ENCODE measurements at regions not wholly inside any gene's neighbourhood (a gene's known extent, or its start where the extent isn't known, plus 50 kb on each side); places are given as distances from the start of the nearest gene placed in this dataset.

DNA sequence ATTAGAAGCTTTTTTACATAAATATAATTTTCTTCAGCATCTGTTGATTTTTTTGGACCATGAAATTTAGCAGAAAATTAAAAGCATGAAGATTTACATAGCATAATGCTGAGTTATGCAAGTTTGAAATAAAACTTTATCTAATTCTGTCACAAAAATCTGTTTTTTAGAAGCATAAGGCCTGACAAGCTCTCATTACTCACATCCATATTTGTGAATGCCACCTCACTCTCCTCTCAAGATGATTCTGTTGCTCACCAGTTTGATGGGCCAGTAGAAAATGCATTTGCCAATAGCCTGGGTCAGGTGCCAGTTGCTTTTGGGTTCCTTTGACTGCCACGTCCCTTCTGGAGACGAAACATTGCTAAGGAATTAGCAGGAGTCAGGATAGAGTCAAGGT is 181.5 kb upstream of the ATP2B1 start:
- TF ChIP-seq, protein P1, sequence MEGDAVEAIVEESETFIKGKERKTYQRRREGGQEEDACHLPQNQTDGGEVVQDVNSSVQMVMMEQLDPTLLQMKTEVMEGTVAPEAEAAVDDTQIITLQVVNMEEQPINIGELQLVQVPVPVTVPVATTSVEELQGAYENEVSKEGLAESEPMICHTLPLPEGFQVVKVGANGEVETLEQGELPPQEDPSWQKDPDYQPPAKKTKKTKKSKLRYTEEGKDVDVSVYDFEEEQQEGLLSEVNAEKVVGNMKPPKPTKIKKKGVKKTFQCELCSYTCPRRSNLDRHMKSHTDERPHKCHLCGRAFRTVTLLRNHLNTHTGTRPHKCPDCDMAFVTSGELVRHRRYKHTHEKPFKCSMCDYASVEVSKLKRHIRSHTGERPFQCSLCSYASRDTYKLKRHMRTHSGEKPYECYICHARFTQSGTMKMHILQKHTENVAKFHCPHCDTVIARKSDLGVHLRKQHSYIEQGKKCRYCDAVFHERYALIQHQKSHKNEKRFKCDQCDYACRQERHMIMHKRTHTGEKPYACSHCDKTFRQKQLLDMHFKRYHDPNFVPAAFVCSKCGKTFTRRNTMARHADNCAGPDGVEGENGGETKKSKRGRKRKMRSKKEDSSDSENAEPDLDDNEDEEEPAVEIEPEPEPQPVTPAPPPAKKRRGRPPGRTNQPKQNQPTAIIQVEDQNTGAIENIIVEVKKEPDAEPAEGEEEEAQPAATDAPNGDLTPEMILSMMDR (IDR thresholded peaks at IDR 0.05) = no peak
- no peak for TF ChIP-seq POLR2AphosphoS5 (IDR thresholded peaks at IDR 0.05)

All from gastroesophageal sphincter (tissue), 3 donors.